Naive thymus-derived CD4-positive, alpha-beta T cell (primary cell): ENCODE measurements at regions not wholly inside any gene's neighbourhood (a gene's known extent, or its start where the extent isn't known, plus 50 kb on each side); places are given as distances from the start of the nearest gene placed in this dataset.

Experiments used
- ATAC-seq: fragments of 150-1000 bp; cut with Tn5 transposase; 2 replicates; pipeline ENCODE4 v1.10.0; 2021; ENCODE audit warnings: mild to moderate bottlenecking, moderate library complexity
- CTCF ChIA-PET: fragments of 350-600 bp; sonication (Branson Sonifier 250); formaldehyde crosslinking; loops from one replicate; lab custom pipeline; 2021; ENCODE audit warnings: antibody characterized with exemption; lab: Charles Lee
- POLR2A ChIA-PET: fragments of 350-600 bp; sonication (Branson Sonifier 250); formaldehyde crosslinking; loops from one replicate; lab custom pipeline; 2021; ENCODE audit warnings: antibody characterized with exemption, inconsistent platforms; lab: Charles Lee
- DNase-seq, 9 donors: peaks; one replicate each; pipeline versions ENCODE4 v3.0.0 to v3.0.0-alpha.2; 2020 to 2022; ENCODE audit warnings: mixed read lengths in 1 of 9
- H3K27ac ChIP-seq: one replicate; pipeline ENCODE4 v1.7.0; 2013; ENCODE audit warnings: mild to moderate bottlenecking, low read depth, low read length, moderate library complexity
- H3K27me3 ChIP-seq, 2 donors: one replicate each; pipeline ENCODE4 v1.7.0; 2013; ENCODE audit warnings: low read length in 2 of 2, mild to moderate bottlenecking in 2 of 2, moderate library complexity in 2 of 2; ENCODE audit not compliant: control insufficient read depth in 2 of 2, insufficient read depth in 2 of 2
- H3K36me3 ChIP-seq, 3 experiments: 1 replicate in 2 of 3; 2 replicates in 1 of 3; pipeline ENCODE4 v1.7.0; 2013; ENCODE audit warnings: low read length in 3 of 3, mild to moderate bottlenecking in 3 of 3, moderate library complexity in 1 of 3; ENCODE audit not compliant: insufficient read depth in 3 of 3, control insufficient read depth in 2 of 3
- H3K4me1 ChIP-seq, 2 donors: one replicate each; pipeline ENCODE4 v1.7.0; 2013; ENCODE audit warnings: low read length in 2 of 2, mild to moderate bottlenecking in 2 of 2, moderate library complexity in 1 of 2; ENCODE audit not compliant: control insufficient read depth in 2 of 2, insufficient read depth in 2 of 2
- H3K4me3 ChIP-seq: 2 replicates; pipeline ENCODE4 v1.7.0; 2013; ENCODE audit warnings: mild to moderate bottlenecking, low read length
- H3K9me3 ChIP-seq, 3 experiments: 1 replicate in 2 of 3; 2 replicates in 1 of 3; pipeline ENCODE4 v1.7.0; 2013; ENCODE audit warnings: low read length in 3 of 3; ENCODE audit not compliant: control insufficient read depth in 2 of 3
- H3K27ac Mint-ChIP-seq, 9 donors: one replicate each; pipeline ENCODE4 v1.8.0; 2020 to 2022; ENCODE audit warnings: mixed read lengths in 9 of 9, mild to moderate bottlenecking in 8 of 9, moderate library complexity in 5 of 9, inconsistent platforms in 2 of 9
- H3K27me3 Mint-ChIP-seq, 5 donors: one replicate each; pipeline ENCODE4 v1.8.0; 2021 to 2022; ENCODE audit warnings: mixed read lengths in 5 of 5, mild to moderate bottlenecking in 1 of 5
- H3K36me3 Mint-ChIP-seq, 5 donors: one replicate each; pipeline ENCODE4 v1.8.0; 2020 to 2022; ENCODE audit warnings: mixed read lengths in 5 of 5, mild to moderate bottlenecking in 3 of 5, inconsistent platforms in 1 of 5
- H3K4me1 Mint-ChIP-seq, 7 donors: one replicate each; pipeline ENCODE4 v1.8.0; 2020 to 2022; ENCODE audit warnings: mixed read lengths in 7 of 7, mild to moderate bottlenecking in 3 of 7, inconsistent platforms in 1 of 7
- H3K4me3 Mint-ChIP-seq, 10 donors: one replicate each; pipeline ENCODE4 v1.8.0; 2020 to 2022; ENCODE audit warnings: mild to moderate bottlenecking in 10 of 10, mixed read lengths in 10 of 10, moderate library complexity in 6 of 10, inconsistent platforms in 2 of 10
- H3K9me3 Mint-ChIP-seq, 11 donors: one replicate each; pipeline ENCODE4 v1.8.0; 2020 to 2022; ENCODE audit warnings: mixed read lengths in 11 of 11, mild to moderate bottlenecking in 4 of 11, inconsistent platforms in 1 of 11, moderate library complexity in 1 of 11
- intact Hi-C, 2 donors: fragments of 100-400 bp; cut with micrococcal nuclease; formaldehyde crosslinking; loops; one replicate each; pipeline ENCODE4 v1.15.1; 2023

GRCh38 chr20:40925829-40926510 is 102.7 kb upstream of the TOP1 start:
- Histone ChIP-seq H3K9me3 (no peaks in the 10 kb centered on the region), H3K4me1 (no peaks in the 10 kb centered on the region), H3K27me3 (no peaks in the 10 kb centered on the region), H3K4me3 (no peak overlapping the region), H3K36me3 (no peaks in the 10 kb centered on the region), H3K27ac (no peak overlapping the region)
- Mint-ChIP-seq H3K27me3 (peaks cover 0 to 15% (median 8%) of the 10 kb centered on the region in 5 donors), H3K36me3 (no peaks in the 10 kb centered on the region), H3K9me3 (peaks cover 0 to 4% (median 0%) of the 10 kb centered on the region in 11 donors), H3K27ac (peak overlapping the region in 1 of 9 donors; percentile 17), H3K4me3 (no peak overlapping the region), H3K4me1 (peaks cover 0 to 1% (median 0%) of the 10 kb centered on the region in 7 donors)
- POLR2A ChIA-PET: no interaction called here
- intact Hi-C loops: no loop called here
- ATAC-seq (no peak), DNase-seq (no peak)
- CTCF ChIA-PET: no interaction called here

GRCh38 chr20:40926928-40927327 is 101.7 kb upstream of the TOP1 start:
- DNase-seq: no peak
- CTCF ChIA-PET: no interaction called here
- no peaks in the 10 kb centered on the region for H3K4me1 ChIP-seq
- Mint-ChIP-seq H3K27me3 (peaks cover 0 to 15% (median 6%) of the 10 kb centered on the region in 5 donors), H3K4me3 (no peak overlapping the region), H3K27ac (no peak overlapping the region), H3K4me1 (peaks cover 0 to 1% (median 0%) of the 10 kb centered on the region in 7 donors), H3K36me3 (no peaks in the 10 kb centered on the region), H3K9me3 (peaks cover 0 to 4% (median 0%) of the 10 kb centered on the region in 11 donors)
- H3K27ac ChIP-seq: no peak overlapping the region
- H3K4me3 ChIP-seq: no peak overlapping the region
- ATAC-seq: no peak
- POLR2A ChIA-PET: no interaction called here
- H3K9me3 ChIP-seq: no peaks in the 10 kb centered on the region
- no peaks in the 10 kb centered on the region for H3K36me3 ChIP-seq
- H3K27me3 ChIP-seq: no peaks in the 10 kb centered on the region
- intact Hi-C loops: no loop called here

GRCh38 chr20:40930561-40930960 is 98.1 kb upstream of the TOP1 start:
- Mint-ChIP-seq H3K27ac (no peak overlapping the region), H3K9me3 (peaks cover 0 to 8% (median 4%) of the 10 kb centered on the region in 11 donors), H3K4me1 (peaks cover 0 to 1% (median 0%) of the 10 kb centered on the region in 7 donors), H3K36me3 (no peaks in the 10 kb centered on the region), H3K27me3 (peaks cover 4 to 7% (median 5%) of the 10 kb centered on the region in 5 donors), H3K4me3 (no peak overlapping the region)
- ATAC-seq (no peak), DNase-seq (no peak)
- intact Hi-C loops: no loop called here
- Histone ChIP-seq H3K9me3 (no peaks in the 10 kb centered on the region), H3K4me1 (no peaks in the 10 kb centered on the region), H3K27ac (no peak overlapping the region), H3K4me3 (no peak overlapping the region), H3K27me3 (no peaks in the 10 kb centered on the region), H3K36me3 (no peaks in the 10 kb centered on the region)
- ChIA-PET POLR2A (no interaction called here), CTCF (no interaction called here)

- no peak for ATAC-seq
- Mint-ChIP-seq H3K9me3 (peaks cover 0 to 8% (median 4%) of the 10 kb centered on the region in 11 donors), H3K27me3 (peaks cover 0 to 7% (median 5%) of the 10 kb centered on the region in 5 donors), H3K4me3 (no peak overlapping the region), H3K4me1 (peaks cover 0 to 1% (median 0%) of the 10 kb centered on the region in 7 donors), H3K36me3 (no peaks in the 10 kb centered on the region), H3K27ac (no peak overlapping the region)
- no peaks in the 10 kb centered on the region for H3K36me3 ChIP-seq
- no peak for DNase-seq
- POLR2A ChIA-PET: no interaction called here
- intact Hi-C loops: no loop called here
- CTCF ChIA-PET: no interaction called here
- H3K4me3 ChIP-seq: no peak overlapping the region
- H3K27me3 ChIP-seq: no peaks in the 10 kb centered on the region
- H3K4me1 ChIP-seq: no peaks in the 10 kb centered on the region
- H3K27ac ChIP-seq: no peak overlapping the region
- no peaks in the 10 kb centered on the region for H3K9me3 ChIP-seq
These were observed 97.1 kb upstream of the TOP1 start for GRCh38 chr20:40931410-40932044.

- H3K27me3 Mint-ChIP-seq: peaks cover 1 to 8% (median 7%) of the 10 kb centered on the region in 5 donors
- DNase-seq (no peak), ATAC-seq (no peak)
- H3K4me1 Mint-ChIP-seq: peaks cover 0 to 1% (median 0%) of the 10 kb centered on the region in 7 donors
- Histone ChIP-seq H3K27me3 (no peaks in the 10 kb centered on the region), H3K9me3 (no peaks in the 10 kb centered on the region), H3K4me3 (no peak overlapping the region), H3K36me3 (no peaks in the 10 kb centered on the region), H3K4me1 (no peaks in the 10 kb centered on the region), H3K27ac (no peak overlapping the region)
- ChIA-PET CTCF (no interaction called here), POLR2A (no interaction called here)
- H3K27ac Mint-ChIP-seq: no peak overlapping the region
- intact Hi-C loops: no loop called here
- no peak overlapping the region for H3K4me3 Mint-ChIP-seq
- H3K9me3 Mint-ChIP-seq: peaks cover 0 to 8% (median 4%) of the 10 kb centered on the region in 11 donors
- no peaks in the 10 kb centered on the region for H3K36me3 Mint-ChIP-seq
These were observed 96.2 kb upstream of the TOP1 start for GRCh38 chr20:40932436-40932835.

GRCh38 chr20:40933758-40934157 is 94.9 kb upstream of the TOP1 start:
- CTCF ChIA-PET: no interaction called here
- POLR2A ChIA-PET: no interaction called here
- ATAC-seq: no peak

More at GRCh38 chr20:40933758-40934157, 94.9 kb upstream of the TOP1 start:
- Histone ChIP-seq H3K27ac (no peak overlapping the region), H3K4me3 (no peak overlapping the region), H3K36me3 (no peaks in the 10 kb centered on the region), H3K27me3 (no peaks in the 10 kb centered on the region), H3K4me1 (no peaks in the 10 kb centered on the region), H3K9me3 (no peaks in the 10 kb centered on the region)
- DNase-seq: no peak
- no peak overlapping the region for H3K4me3 Mint-ChIP-seq
- H3K9me3 Mint-ChIP-seq: peaks cover 0 to 8% (median 4%) of the 10 kb centered on the region in 11 donors
- H3K4me1 Mint-ChIP-seq: no peaks in the 10 kb centered on the region
- H3K36me3 Mint-ChIP-seq: no peaks in the 10 kb centered on the region
- H3K27me3 Mint-ChIP-seq: peaks cover 2 to 10% (median 7%) of the 10 kb centered on the region in 5 donors
- intact Hi-C loops: no loop called here
- no peak overlapping the region for H3K27ac Mint-ChIP-seq
